ENCODE measurements at regions not wholly inside any gene's neighbourhood (a gene's known extent, or its start where the extent isn't known, plus 50 kb on each side); places are given as distances from the start of the nearest gene placed in this dataset.
"Not testable (repeated sequence)": the region's sequence is repeated elsewhere in the genome, so short reads cannot be mapped to it uniquely, and the experiment has no call there.

DNA sequence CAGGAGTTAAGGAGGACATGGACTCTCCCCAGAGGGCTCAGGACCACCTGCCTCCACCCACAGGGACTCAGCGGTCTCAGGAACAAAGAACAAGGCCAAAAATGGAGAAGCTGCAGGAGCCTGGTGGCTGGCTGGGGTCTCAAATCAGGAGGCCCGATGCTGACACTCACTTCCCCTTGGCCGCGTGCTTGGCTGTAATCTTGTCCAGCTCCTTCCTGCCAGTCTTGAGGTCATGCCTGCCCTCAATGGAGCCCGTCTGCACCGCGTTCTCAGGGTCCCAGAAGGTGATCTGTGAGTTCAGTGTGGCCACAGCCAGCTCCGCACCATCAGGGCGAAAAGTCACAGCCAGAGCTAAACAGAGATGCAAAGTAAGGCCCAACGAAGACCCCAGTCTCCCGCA lies 5381.9 kb upstream of the TPTE start:
- no CpG with 5 or more reads among the region's 11 CpGs for WGBS, 2 donors (ENCODE audit: low coverage in 1 of 2)
- H3K4me3 ChIP-seq, ATAC-seq, H3K36me3 ChIP-seq, H3K27me3 ChIP-seq, H3K9me3 ChIP-seq, H3K4me1 ChIP-seq, H3K27ac ChIP-seq: not testable (repeated sequence)

DNA sequence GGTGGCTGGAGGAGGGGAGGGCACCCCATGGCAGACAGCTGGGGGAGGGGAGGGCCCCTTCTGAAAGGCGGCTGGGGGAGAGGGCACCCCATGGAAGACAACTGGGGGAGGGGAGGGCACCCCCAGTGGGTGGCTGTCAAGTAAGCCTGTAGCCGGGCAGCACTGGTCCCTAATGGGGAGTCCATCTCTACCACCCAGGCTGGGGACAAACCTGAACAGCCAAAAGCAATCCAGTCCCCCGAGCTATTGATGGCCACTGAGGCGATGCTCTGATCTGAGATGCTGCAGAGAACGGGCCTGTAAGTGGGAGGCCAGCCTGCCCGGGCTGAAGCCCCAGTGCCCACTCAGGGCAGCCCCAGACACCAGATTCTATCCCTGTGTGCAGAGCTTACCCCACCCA lies 5378.4 kb upstream of the TPTE start:
- not testable (repeated sequence) for H3K9me3 ChIP-seq, H3K4me3 ChIP-seq, H3K36me3 ChIP-seq, ATAC-seq, H3K27ac ChIP-seq, H3K27me3 ChIP-seq, H3K4me1 ChIP-seq
- WGBS, 2 donors (ENCODE audit: low coverage in 1 of 2), result no CpG with 5 or more reads among the region's 6 CpGs

- not testable (repeated sequence) for H3K27me3 ChIP-seq, ATAC-seq, H3K27ac ChIP-seq, H3K36me3 ChIP-seq, H3K9me3 ChIP-seq, H3K4me1 ChIP-seq, H3K4me3 ChIP-seq
- no CpG with 5 or more reads among the region's 15 CpGs for WGBS, 2 donors (ENCODE audit: low coverage in 1 of 2)
Observed at GRCh38 chr21:5144731-5145130, 5376.7 kb upstream of the TPTE start.

DNA sequence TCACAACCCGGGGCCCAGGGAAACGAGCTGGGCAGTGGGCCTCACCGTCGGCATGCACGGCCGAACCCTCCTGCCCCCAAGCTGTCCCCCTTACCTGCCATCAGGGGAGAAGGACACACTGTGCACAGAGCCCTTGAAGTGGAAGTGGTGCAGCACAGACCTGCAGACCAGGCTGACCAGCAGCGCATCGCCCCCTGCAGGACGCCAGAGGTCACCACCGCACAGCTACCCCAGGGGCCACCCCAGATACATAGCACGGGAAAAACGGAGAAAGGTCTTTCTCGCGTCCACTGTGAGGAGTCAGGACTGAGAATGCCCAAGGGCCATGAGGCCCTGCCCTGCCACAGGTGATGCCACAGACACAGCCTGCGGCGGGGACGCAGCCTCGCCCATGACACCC lies 5373.7 kb upstream of the TPTE start:
- H3K27ac ChIP-seq, H3K9me3 ChIP-seq, H3K4me1 ChIP-seq, H3K4me3 ChIP-seq, ATAC-seq, H3K36me3 ChIP-seq, H3K27me3 ChIP-seq: not testable (repeated sequence)
- WGBS, 2 donors (ENCODE audit: low coverage in 1 of 2), result no CpG with 5 or more reads among the region's 18 CpGs
- peak in 1 of 4 experiments; percentile 11 for TF ChIP-seq CTCF (IDR thresholded peaks at IDR 0.05)

DNA sequence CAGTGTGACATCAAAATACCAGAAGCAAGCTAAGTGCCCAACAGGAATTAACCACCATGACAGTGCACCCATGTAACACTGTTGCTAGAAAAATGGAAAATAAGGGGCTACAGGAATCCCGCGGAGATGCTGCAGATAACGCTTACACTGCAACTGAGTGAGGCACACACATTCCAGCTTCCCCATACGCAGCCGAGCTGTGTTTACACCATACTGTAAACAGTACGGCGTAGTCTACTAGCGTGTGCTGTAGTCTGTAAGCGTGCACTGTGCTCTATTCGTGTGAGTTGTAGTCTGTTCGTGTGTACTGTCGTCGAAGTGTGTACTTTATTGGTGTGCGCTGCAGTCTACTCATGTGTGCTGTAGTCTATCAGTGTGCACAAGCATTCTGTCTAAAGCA lies 5372.2 kb upstream of the TPTE start:
- H3K27me3 ChIP-seq, H3K27ac ChIP-seq, H3K9me3 ChIP-seq, H3K36me3 ChIP-seq, H3K4me3 ChIP-seq, H3K4me1 ChIP-seq, ATAC-seq: not testable (repeated sequence)
- no CpG with 5 or more reads among the region's 14 CpGs for WGBS, 2 donors (ENCODE audit: low coverage in 1 of 2)

- H3K27ac ChIP-seq, result peak overlapping the region in 3 of 4 donors; percentile 64 to 76 (median 70)
- not testable (repeated sequence) for H3K27me3 ChIP-seq, H3K4me1 ChIP-seq, H3K36me3 ChIP-seq, H3K9me3 ChIP-seq
- H3K4me3 ChIP-seq, result peak overlapping the region; percentile 49 to 50
- no CpG with 5 or more reads among the region's 69 CpGs for WGBS, 2 donors (ENCODE audit: low coverage in 1 of 2)
- peak; percentile 17 for ATAC-seq
Observed at GRCh38 chr21:5153842-5154640, 5367.3 kb upstream of the TPTE start.

GRCh38 chr21:5154641-5154982 lies 5366.8 kb upstream of the TPTE start:
- peak; percentile 100 for ATAC-seq
- WGBS, 2 donors (ENCODE audit: low coverage in 1 of 2), result no CpG with 5 or more reads among the region's 50 CpGs
- not testable (repeated sequence) for H3K36me3 ChIP-seq, H3K4me1 ChIP-seq, H3K27me3 ChIP-seq, H3K9me3 ChIP-seq
- peak overlapping the region; percentile 49 to 50 for H3K4me3 ChIP-seq
- H3K27ac ChIP-seq, result peak overlapping the region in 3 of 4 donors; percentile 64 to 76 (median 70)
- peak in 1 of 2 donors; percentile 27 for TF ChIP-seq POLR2A (IDR thresholded peaks at IDR 0.05)

DNA sequence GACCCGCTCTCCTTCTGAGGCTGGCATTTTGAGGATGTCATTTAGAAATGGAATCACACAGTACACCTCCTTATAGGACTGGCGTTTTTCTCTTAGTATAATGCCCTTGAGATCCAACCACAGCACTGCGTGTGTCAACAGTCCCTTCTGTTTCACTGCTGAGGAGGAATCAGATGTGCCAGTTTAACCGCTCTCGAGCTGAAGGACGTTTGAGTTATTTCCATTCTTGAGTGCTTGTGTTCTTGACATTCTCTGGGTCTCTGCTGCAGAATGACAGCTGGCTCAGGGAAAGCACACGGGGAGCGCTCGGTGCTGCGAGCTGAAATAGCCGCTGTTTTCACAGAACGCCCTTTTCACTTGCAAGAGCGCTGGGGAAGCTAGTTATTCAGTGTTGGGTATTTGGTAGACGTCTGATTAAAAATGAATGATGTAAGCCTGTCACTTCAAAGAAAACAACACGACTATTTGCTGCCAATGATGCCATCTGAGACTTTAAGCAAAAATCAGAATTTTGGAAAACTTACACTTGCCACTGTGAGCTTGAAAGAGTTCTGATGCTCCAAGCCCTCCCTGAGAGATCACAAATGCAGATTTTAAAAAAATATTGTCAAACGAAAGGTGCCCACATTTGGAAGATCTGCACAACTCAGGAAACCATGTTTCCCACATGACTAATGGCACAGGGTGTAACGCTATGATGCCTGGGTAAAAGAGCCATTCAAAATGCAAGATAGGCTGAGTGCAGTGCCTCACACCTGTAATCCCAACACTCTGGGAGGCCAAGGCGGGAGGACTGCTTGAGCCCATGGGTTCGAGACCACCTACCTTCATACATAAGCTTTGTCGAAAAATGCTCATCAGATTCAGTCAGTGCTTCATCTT lies 5358.4 kb upstream of the TPTE start:
- ATAC-seq, H3K9me3 ChIP-seq, H3K27ac ChIP-seq, H3K36me3 ChIP-seq, H3K27me3 ChIP-seq, H3K4me3 ChIP-seq, H3K4me1 ChIP-seq: not testable (repeated sequence)
- WGBS, 2 donors (ENCODE audit: low coverage in 1 of 2), result no CpG with 5 or more reads among the region's 20 CpGs

DNA sequence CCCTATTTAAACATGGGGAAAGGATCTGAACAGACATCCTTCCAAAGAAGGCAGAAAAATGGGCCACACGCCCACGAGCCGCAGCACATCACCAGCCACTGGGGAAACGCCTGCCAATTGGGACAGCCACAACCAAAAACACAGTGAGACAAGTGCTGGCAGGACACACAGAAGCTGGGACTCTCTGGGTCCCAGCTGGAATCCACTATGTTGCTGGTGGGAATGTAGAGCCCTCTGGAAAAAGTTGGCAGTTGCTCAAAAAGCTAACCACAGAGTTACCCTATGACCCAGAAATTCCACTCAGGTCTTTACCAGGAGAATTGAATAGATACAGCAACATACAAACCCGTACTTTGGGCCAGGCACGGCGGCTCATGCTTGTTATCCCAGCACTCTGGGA lies 5355.6 kb upstream of the TPTE start:
- not testable (repeated sequence) for H3K4me3 ChIP-seq, H3K27me3 ChIP-seq, H3K36me3 ChIP-seq, ATAC-seq, H3K4me1 ChIP-seq, H3K27ac ChIP-seq, H3K9me3 ChIP-seq
- WGBS, 2 donors (ENCODE audit: low coverage in 1 of 2), result no CpG with 5 or more reads among the region's 7 CpGs

Data from gastroesophageal sphincter (tissue), 4 donors.